ENCODE measurements at regions not wholly inside any gene's neighbourhood (a gene's known extent, or its start where the extent isn't known, plus 50 kb on each side); places are given as distances from the start of the nearest gene placed in this dataset.

GRCh38 chr11:45383224-45383623, 97.1 kb upstream of the SYT13 start:
- TF ChIP-seq GABPA (IDR thresholded peaks at IDR 0.05; ENCODE audit: low read depth): no peak
- TF ChIP-seq, protein P1, sequence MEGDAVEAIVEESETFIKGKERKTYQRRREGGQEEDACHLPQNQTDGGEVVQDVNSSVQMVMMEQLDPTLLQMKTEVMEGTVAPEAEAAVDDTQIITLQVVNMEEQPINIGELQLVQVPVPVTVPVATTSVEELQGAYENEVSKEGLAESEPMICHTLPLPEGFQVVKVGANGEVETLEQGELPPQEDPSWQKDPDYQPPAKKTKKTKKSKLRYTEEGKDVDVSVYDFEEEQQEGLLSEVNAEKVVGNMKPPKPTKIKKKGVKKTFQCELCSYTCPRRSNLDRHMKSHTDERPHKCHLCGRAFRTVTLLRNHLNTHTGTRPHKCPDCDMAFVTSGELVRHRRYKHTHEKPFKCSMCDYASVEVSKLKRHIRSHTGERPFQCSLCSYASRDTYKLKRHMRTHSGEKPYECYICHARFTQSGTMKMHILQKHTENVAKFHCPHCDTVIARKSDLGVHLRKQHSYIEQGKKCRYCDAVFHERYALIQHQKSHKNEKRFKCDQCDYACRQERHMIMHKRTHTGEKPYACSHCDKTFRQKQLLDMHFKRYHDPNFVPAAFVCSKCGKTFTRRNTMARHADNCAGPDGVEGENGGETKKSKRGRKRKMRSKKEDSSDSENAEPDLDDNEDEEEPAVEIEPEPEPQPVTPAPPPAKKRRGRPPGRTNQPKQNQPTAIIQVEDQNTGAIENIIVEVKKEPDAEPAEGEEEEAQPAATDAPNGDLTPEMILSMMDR (IDR thresholded peaks at IDR 0.05): no peak
- TF ChIP-seq POLR2AphosphoS5 (IDR thresholded peaks at IDR 0.05; ENCODE audit: low read depth, low read length): no peak
- no peak for TF ChIP-seq RAD21 (IDR thresholded peaks at IDR 0.05; ENCODE audit: low read length)
